ENCODE measurements at regions not wholly inside any gene's neighbourhood (a gene's known extent, or its start where the extent isn't known, plus 50 kb on each side); places are given as distances from the start of the nearest gene placed in this dataset.

DNA sequence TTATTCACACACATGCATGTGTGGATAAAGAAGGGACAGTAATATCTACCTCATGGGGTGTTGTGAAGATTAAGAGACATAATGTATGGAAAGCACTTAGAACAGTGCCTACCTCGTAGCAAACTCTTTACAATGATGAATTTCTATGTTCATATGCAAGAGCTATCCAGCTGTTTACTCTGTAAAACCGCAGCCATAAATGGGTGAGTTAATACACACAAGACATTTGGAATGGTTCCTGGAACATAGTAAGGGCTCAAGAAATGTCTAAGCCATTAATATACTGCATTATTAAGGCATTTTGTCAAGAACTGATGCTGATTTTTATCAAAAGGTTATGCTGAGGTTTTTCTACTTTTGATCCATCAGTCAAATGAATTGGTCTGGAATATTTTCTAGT is 1076.2 kb downstream of the TSN start:
- Histone ChIP-seq H3K36me3 (no peaks in the 10 kb centered on the region), H3K9me3 (ENCODE audit: low read depth) (no peaks in the 10 kb centered on the region), H3K4me1 (ENCODE audit: low read depth) (no peaks in the 10 kb centered on the region), H3K27ac (no peak overlapping the region), H3K27me3 (no peaks in the 10 kb centered on the region), H3K4me3 (no peak overlapping the region)
- no peak for TF ChIP-seq CTCF (IDR thresholded peaks at IDR 0.05; ENCODE audit: low read depth, low read length)
- peak in 1 of 2 donors; percentile 47 for DNase-seq (ENCODE audit: low read depth in 1 of 2, low spot score in 1 of 2)

- Histone ChIP-seq H3K27ac (no peak overlapping the region), H3K27me3 (no peaks in the 10 kb centered on the region), H3K9me3 (ENCODE audit: low read depth) (no peaks in the 10 kb centered on the region), H3K4me1 (ENCODE audit: low read depth) (peaks cover 4% of the 10 kb centered on the region), H3K4me3 (no peak overlapping the region), H3K36me3 (no peaks in the 10 kb centered on the region)
- TF ChIP-seq CTCF (IDR thresholded peaks at IDR 0.05; ENCODE audit: low read depth, low read length) = no peak
- DNase-seq (ENCODE audit: low read depth in 1 of 2, low spot score in 1 of 2) = peak; percentile 10 to 93
Measured at GRCh38 chr2:122843503-122843902, 1088.1 kb downstream of the TSN start.

DNA sequence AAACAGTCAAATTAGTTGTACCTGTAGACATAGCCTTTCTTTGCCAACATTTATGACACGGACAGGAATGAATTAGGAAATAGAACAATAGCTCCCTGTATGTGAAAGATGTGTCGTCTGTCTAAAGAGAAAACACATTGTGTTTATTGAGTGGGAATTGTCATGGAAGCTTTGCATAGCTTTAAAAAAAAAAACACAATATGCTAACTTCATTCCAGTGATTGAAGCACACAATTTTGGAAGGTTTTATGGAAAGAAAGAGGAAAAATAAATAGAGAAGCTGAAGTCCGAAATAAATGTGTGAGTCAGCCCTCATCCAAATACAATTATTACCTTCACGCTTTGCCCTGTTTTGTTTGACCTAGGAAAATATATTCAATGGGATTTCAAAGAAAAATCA is 1095.7 kb downstream of the TSN start:
- no peak for TF ChIP-seq CTCF (IDR thresholded peaks at IDR 0.05; ENCODE audit: low read depth, low read length)
- no peak for DNase-seq (ENCODE audit: low read depth in 1 of 2, low spot score in 1 of 2)

DNA sequence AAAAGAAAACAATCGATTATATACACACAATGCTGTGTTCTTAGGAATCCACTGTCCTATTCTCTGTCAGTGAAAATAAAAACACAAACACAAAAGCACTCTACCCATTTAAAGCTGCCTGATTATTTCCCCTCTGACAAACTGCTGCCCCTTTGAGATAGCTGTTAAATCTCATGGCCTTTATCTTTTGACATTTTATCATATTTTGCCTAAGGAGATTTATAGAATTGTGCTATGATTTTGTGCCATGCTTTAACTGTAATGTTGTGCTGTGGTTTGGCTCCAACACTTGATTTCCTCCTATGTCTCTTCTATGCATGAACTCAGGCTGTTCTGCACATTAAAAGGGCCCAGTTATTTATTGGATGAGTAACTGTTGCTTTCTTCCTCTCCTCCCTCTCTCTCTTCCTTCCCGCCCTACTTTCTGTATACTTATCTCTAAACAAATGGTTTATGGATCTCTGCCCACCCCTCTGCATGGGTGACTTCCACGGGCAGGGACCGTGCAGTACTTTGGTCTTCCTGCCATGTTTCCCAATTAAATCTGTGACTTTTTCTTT is 1096.6 kb downstream of the TSN start:
- Histone ChIP-seq H3K36me3 (no peaks in the 10 kb centered on the region), H3K9me3 (ENCODE audit: low read depth) (no peaks in the 10 kb centered on the region), H3K27ac (no peak overlapping the region), H3K4me3 (no peak overlapping the region), H3K27me3 (no peaks in the 10 kb centered on the region), H3K4me1 (ENCODE audit: low read depth) (no peaks in the 10 kb centered on the region)
- TF ChIP-seq CTCF (IDR thresholded peaks at IDR 0.05; ENCODE audit: low read depth, low read length) = no peak
- DNase-seq (ENCODE audit: low read depth in 1 of 2, low spot score in 1 of 2) = peak in 1 of 2 donors; percentile 47

More for the DNA sequence above, 1095.7 kb downstream of the TSN start:
- Histone ChIP-seq H3K4me3 (no peak overlapping the region), H3K27me3 (no peaks in the 10 kb centered on the region), H3K9me3 (ENCODE audit: low read depth) (no peaks in the 10 kb centered on the region), H3K36me3 (no peaks in the 10 kb centered on the region), H3K27ac (no peak overlapping the region), H3K4me1 (ENCODE audit: low read depth) (no peaks in the 10 kb centered on the region)

GRCh38 chr2:122856696-122857095 is 1101.2 kb downstream of the TSN start:
- Histone ChIP-seq H3K27me3 (no peaks in the 10 kb centered on the region), H3K4me1 (ENCODE audit: low read depth) (no peaks in the 10 kb centered on the region), H3K9me3 (ENCODE audit: low read depth) (no peaks in the 10 kb centered on the region), H3K27ac (no peak overlapping the region), H3K36me3 (no peaks in the 10 kb centered on the region), H3K4me3 (no peak overlapping the region)
- no peak for TF ChIP-seq CTCF (IDR thresholded peaks at IDR 0.05; ENCODE audit: low read depth, low read length)
- DNase-seq (ENCODE audit: low read depth in 1 of 2, low spot score in 1 of 2) = no peak
